ENCODE measurements at regions not wholly inside any gene's neighbourhood (a gene's known extent, or its start where the extent isn't known, plus 50 kb on each side); places are given as distances from the start of the nearest gene placed in this dataset.

GRCh38 chr14:65958664-65959562 lies 527.3 kb upstream of the CCDC196 start:
- TF ChIP-seq CTCF (IDR thresholded peaks at IDR 0.05) = peak in 6 of 7 experiments; percentile 29 to 58 (median 50)
- TF ChIP-seq POLR2A (IDR thresholded peaks at IDR 0.05) = no peak

Data from body of pancreas (tissue), 4 donors.